K562 (cell line): ENCODE measurements at regions not wholly inside any gene's neighbourhood (a gene's known extent, or its start where the extent isn't known, plus 50 kb on each side); places are given as distances from the start of the nearest gene placed in this dataset.

Experiments
- ATAC-seq: fragments of 200-7000 bp; cut with Tn5 transposase; 3 replicates; pipeline ENCODE4 v1.9.1; 2020; ENCODE audit warnings: moderate library complexity
- BruUV-seq: library from RNA; stranded (reverse); fragments of 400-500 nt; replicated peaks from 2 replicates; lab custom pipeline; 2021; lab: Mats Ljungman, UMichigan
- CTCF ChIA-PET: fragments of 300-600 bp; formaldehyde crosslinking; extraction: SDS; loops from one replicate; lab custom pipeline; 2021; ENCODE audit warnings: low intra/inter-chr PET ratio; lab: Yijun Ruan, JAX
- POLR2A ChIA-PET: fragments of 300-600, 350-650 bp; sonication (Branson Sonifier 250); formaldehyde crosslinking; extraction: SDS; loops from one replicate; lab custom pipeline; 2021; ENCODE audit warnings: antibody characterized with exemption, inconsistent platforms; lab: Yijun Ruan, JAX
- DNase-seq, 4 experiments: peaks; one replicate each; pipeline versions ENCODE4 v3.0.0 to v3.0.0-alpha.2; 2011 to 2018; ENCODE audit warnings: low spot score in 3 of 4, mixed read lengths in 3 of 4; ENCODE audit errors: extremely low read depth in 1 of 4
- FAIRE-seq: peaks from 2 replicates; lab custom pipeline; 2011; peaks lifted over from hg19 to GRCh38; lab: Jason Lieb, UNC
- H2AFZ ChIP-seq: 2 replicates; pipeline ENCODE4 v1.6.0; 2011; ENCODE audit warnings: low read depth, low read length, control low read depth, inconsistent platforms
- H3K27ac ChIP-seq: fragments of 200-600 bp; 3 replicates; pipeline ENCODE4 v1.8.0; 2011; ENCODE audit warnings: low read depth, mild to moderate bottlenecking, control low read depth, inconsistent platforms, low read length, moderate library complexity, mixed read lengths; ENCODE audit errors: extremely low read depth
- H3K27me3 ChIP-seq, 2 experiments: fragments of 300-600 bp in 1 of 2; 2 replicates in 1 of 2; 3 replicates in 1 of 2; pipeline versions ENCODE4 v1.6.0 to v1.8.0; 2011; ENCODE audit warnings: inconsistent platforms in 2 of 2, low read length in 2 of 2, mild to moderate bottlenecking in 1 of 2, mixed read lengths in 1 of 2, moderate library complexity in 1 of 2; ENCODE audit not compliant: control insufficient read depth in 2 of 2, insufficient read depth in 2 of 2
- H3K36me3 ChIP-seq: fragments of 300-600 bp; 3 replicates; pipeline ENCODE4 v1.8.0; 2011; ENCODE audit warnings: mild to moderate bottlenecking, low read length, inconsistent platforms; ENCODE audit not compliant: control insufficient read depth, insufficient read depth
- H3K4me1 ChIP-seq, 2 experiments: fragments of 200-600 bp in 1 of 2; replicated peaks in 1 of 2; 2 replicates in 1 of 2; 3 replicates in 1 of 2; pipeline versions ENCODE4 v1.5.1 to v1.8.0; 2011; ENCODE audit warnings: inconsistent platforms in 2 of 2, low read length in 2 of 2, mild to moderate bottlenecking in 1 of 2, mixed read lengths in 1 of 2, moderate library complexity in 1 of 2; ENCODE audit not compliant: control insufficient read depth in 2 of 2, insufficient read depth in 2 of 2
- H3K4me2 ChIP-seq: 2 replicates; pipeline ENCODE4 v1.6.1; 2011; ENCODE audit warnings: low read length, control low read depth, inconsistent platforms, mixed read lengths; ENCODE audit not compliant: insufficient read depth
- H3K4me3 ChIP-seq: fragments of 200-600 bp; sonication (generic), shearing (Covaris generic); 2 replicates; pipeline ENCODE4 v1.5.1; 2016; ENCODE audit warnings: control low read depth, inconsistent platforms
- H3K79me2 ChIP-seq: fragments of 200-600 bp; 3 replicates; pipeline ENCODE4 v1.8.0; 2011; ENCODE audit warnings: low read length, inconsistent platforms; ENCODE audit not compliant: control insufficient read depth, insufficient read depth
- H3K9ac ChIP-seq, 2 experiments: 2 replicates each; pipeline versions ENCODE4 v1.6.0 to v1.6.1; 2011; ENCODE audit warnings: low read depth in 2 of 2, low read length in 2 of 2, control low read depth in 1 of 2, inconsistent platforms in 1 of 2, mild to moderate bottlenecking in 1 of 2, mixed read lengths in 1 of 2; ENCODE audit not compliant: insufficient read depth in 1 of 2
- H3K9me1 ChIP-seq: one replicate; pipeline ENCODE4 v1.6.0; 2011; ENCODE audit warnings: inconsistent platforms, mild to moderate bottlenecking, low read length, moderate library complexity; ENCODE audit not compliant: control insufficient read depth, insufficient read depth
- H3K9me3 ChIP-seq: replicated peaks from 2 replicates; pipeline ENCODE4 v1.5.1; 2011; ENCODE audit warnings: low read depth, low read length, inconsistent platforms; ENCODE audit not compliant: control insufficient read depth, insufficient read depth
- H4K20me1 ChIP-seq: replicated peaks from 2 replicates; pipeline ENCODE4 v1.6.1; 2011; ENCODE audit warnings: low read length, inconsistent platforms, mixed read lengths; ENCODE audit not compliant: control insufficient read depth, insufficient read depth
- GTF2F1 ChIP-seq: IDR thresholded peaks from 2 replicates; pipeline ENCODE4 v1.6.1; 2011; ENCODE audit warnings: low read depth, low read length, improper control_type of control experiment
- HDAC3 ChIP-seq: fragments of 450-650 bp; IDR thresholded peaks from 2 replicates; pipeline ENCODE4 v1.6.1; 2018; ENCODE audit warnings: borderline replicate concordance, mild to moderate bottlenecking, moderate library complexity; ENCODE audit not compliant: partially characterized antibody
- IRF9 ChIP-seq: fragments of 450-650 bp; IDR thresholded peaks from 2 replicates; pipeline ENCODE4 v1.6.1; 2016; ENCODE audit warnings: missing biosample characterization, missing genetic modification characterization
- KDM5B ChIP-seq: fragments of 200-600 bp; sonication (generic); IDR thresholded peaks from 2 replicates; pipeline ENCODE4 v1.6.1; 2012; ENCODE audit warnings: low read depth, mild to moderate bottlenecking, moderate library complexity, low read length, control low read depth, inconsistent platforms; ENCODE audit not compliant: insufficient replicate concordance
- RAD51 ChIP-seq: fragments of 450-650 bp; IDR thresholded peaks from 2 replicates; pipeline ENCODE4 v1.7.1; 2016; ENCODE audit warnings: low read depth, mild to moderate bottlenecking, borderline replicate concordance
- RBM39 ChIP-seq: fragments of 200-400 bp; formaldehyde crosslinking; optimal IDR thresholded peaks from 2 replicates; pipeline ENCODE3; 2018; ENCODE audit warnings: low read depth, low read length
- SMAD1 ChIP-seq: fragments of 150-350 bp; IDR thresholded peaks from 2 replicates; pipeline ENCODE4 v1.6.1; 2014; ENCODE audit warnings: low read length, low read depth; ENCODE audit not compliant: partially characterized antibody
- TAF9B ChIP-seq: fragments of 450-650 bp; IDR thresholded peaks from 2 replicates; pipeline ENCODE4 v1.6.1; 2018; ENCODE audit warnings: mild to moderate bottlenecking; ENCODE audit not compliant: partially characterized antibody
- TFAP4 ChIP-seq: sonication (generic); formaldehyde crosslinking; IDR thresholded peaks from 2 replicates; pipeline ENCODE4 v1.8.0; 2022; ENCODE audit warnings: missing genetic modification reagents, mild to moderate bottlenecking, moderate library complexity, borderline replicate concordance
- TSHZ1 ChIP-seq: fragments of 250-450 bp; sonication (Bioruptor Pico); IDR thresholded peaks from 2 replicates; pipeline ENCODE4 v1.4.0; 2020; ENCODE audit warnings: mild to moderate bottlenecking, moderate library complexity
- ZNF282 ChIP-seq: sonication (generic); formaldehyde crosslinking; IDR thresholded peaks from 2 replicates; pipeline ENCODE4 v1.8.1; 2023; ENCODE audit warnings: missing genetic modification reagents
- ZNF41 ChIP-seq: fragments of 250-450 bp; sonication (Bioruptor Pico); conservative IDR thresholded peaks from 2 replicates; pipeline ENCODE4 v1.4.0; 2020; ENCODE audit warnings: mild to moderate bottlenecking
- ZNF644 ChIP-seq: fragments of 200-800 bp; sonication (Bioruptor generic); IDR thresholded peaks from 2 replicates; pipeline ENCODE4 v1.6.1; 2016; ENCODE audit warnings: low read depth, missing genetic modification characterization, missing compliant biosample characterization
- WGBS: fragments of 100-300 bp; shearing (Covaris generic); methylation state at CpG from one replicate; pipeline ENCODE4 v1.1.6; 2016; ENCODE audit warnings: low coverage, mixed read lengths; ENCODE audit not compliant: insufficient coverage; ENCODE audit errors: missing lambda C conversion rate; 5-methylcytosine and 5-hydroxymethylcytosine counted together
- in situ Hi-C: fragments of 300-500 bp; cut with MboI; formaldehyde crosslinking; loops from 4 replicates; pipeline ENCODE4 v1.15.0; 2018; ENCODE audit warnings: inconsistent platforms, mixed read lengths
- intact Hi-C: fragments of 100-400 bp; cut with micrococcal nuclease; formaldehyde crosslinking; loops from 2 replicates; pipeline ENCODE4 v1.14.2; 2022
- TF ChIP-seq, protein P1 (sequence below): fragments of 450-650 bp; formaldehyde crosslinking; IDR thresholded peaks from 2 replicates; pipeline ENCODE4 v1.4.0; 2020; ENCODE audit warnings: mild to moderate bottlenecking

GRCh38 chr10:131784363-131785120, 116.3 kb upstream of the PPP2R2D start (continued):
- TF ChIP-seq, protein P1, sequence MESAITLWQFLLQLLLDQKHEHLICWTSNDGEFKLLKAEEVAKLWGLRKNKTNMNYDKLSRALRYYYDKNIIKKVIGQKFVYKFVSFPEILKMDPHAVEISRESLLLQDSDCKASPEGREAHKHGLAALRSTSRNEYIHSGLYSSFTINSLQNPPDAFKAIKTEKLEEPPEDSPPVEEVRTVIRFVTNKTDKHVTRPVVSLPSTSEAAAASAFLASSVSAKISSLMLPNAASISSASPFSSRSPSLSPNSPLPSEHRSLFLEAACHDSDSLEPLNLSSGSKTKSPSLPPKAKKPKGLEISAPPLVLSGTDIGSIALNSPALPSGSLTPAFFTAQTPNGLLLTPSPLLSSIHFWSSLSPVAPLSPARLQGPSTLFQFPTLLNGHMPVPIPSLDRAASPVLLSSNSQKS (CRISPR knock-in tag) = no peak

- Histone ChIP-seq H3K27ac (no peak overlapping the region), H3K4me2 (no peak overlapping the region), H4K20me1 (no peaks in the 10 kb centered on the region), H3K9ac (no peak overlapping the region), H3K27me3 (no peaks in the 10 kb centered on the region), H2AFZ (no peak overlapping the region), H3K9me1 (no peaks in the 10 kb centered on the region), H3K9me3 (no peaks in the 10 kb centered on the region), H3K79me2 (no peaks in the 10 kb centered on the region), H3K4me3 (no peak overlapping the region), H3K4me1 (no peaks in the 10 kb centered on the region), H3K36me3 (no peaks in the 10 kb centered on the region)
- 0% methylated on average over 9 of the region's 11 CpGs for WGBS
- ATAC-seq (no peak), DNase-seq (no peak), FAIRE-seq (no peak)
- ChIA-PET POLR2A (interaction anchor here (0.6 kb wide), 1 partner anchor 93 kb away, joined by 3 read pairs; no protein-coding TSS in a partner anchor), CTCF (no interaction called here)
- intact Hi-C loops = loop anchor here (5.0 kb wide), 1 partner anchor 1098 kb away; no protein-coding TSS in a partner anchor
- no TSS peak for BruUV-seq
- in situ Hi-C loops = no loop called here
- TF ChIP-seq RBM39 = no peak
- TF ChIP-seq SMAD1 = no peak
- no peak for TF ChIP-seq KDM5B
- no peak for TF ChIP-seq TSHZ1
- no peak for TF ChIP-seq ZNF644
- no peak for TF ChIP-seq TFAP4 (CRISPR knock-in tag)
- TF ChIP-seq RAD51 = no peak
- no peak for TF ChIP-seq ZNF41 (CRISPR knock-in tag)
- TF ChIP-seq GTF2F1 = no peak
- TF ChIP-seq TAF9B = no peak
- no peak for TF ChIP-seq ZNF282
- TF ChIP-seq HDAC3 = no peak
- no peak for TF ChIP-seq IRF9 (tag)
These were observed 115.7 kb upstream of the PPP2R2D start for GRCh38 chr10:131785121-131785460.
